SK-N-SH (cell line): ENCODE measurements at regions not wholly inside any gene's neighbourhood (a gene's known extent, or its start where the extent isn't known, plus 50 kb on each side); places are given as distances from the start of the nearest gene placed in this dataset.
A peak's percentile ranks its signal among the peaks of the same experiment; 100 is the strongest.

Experiments used
- CTCF ChIA-PET: fragments of 300-600, 350-600 bp; formaldehyde crosslinking; extraction: SDS; loops from one replicate; lab custom pipeline; 2021; lab: Yijun Ruan, JAX
- POLR2A ChIA-PET: fragments of 350-600 bp; sonication (Branson Sonifier 250); formaldehyde crosslinking; extraction: SDS; loops from one replicate; lab custom pipeline; 2020; ENCODE audit warnings: antibody characterized with exemption, inconsistent platforms; lab: Yijun Ruan, JAX
- DNase-seq: peaks from one replicate; pipeline ENCODE4 v3.0.0; 2012
- H2AFZ ChIP-seq: fragments of 200-600 bp; sonication (generic); 2 replicates; pipeline ENCODE4 v1.8.1; 2016; ENCODE audit warnings: antibody characterized with exemption, mild to moderate bottlenecking, low read depth
- H3F3A ChIP-seq: fragments of 200-600 bp; sonication (generic); replicated peaks from 2 replicates; pipeline ENCODE3; 2016; ENCODE audit warnings: antibody characterized with exemption, mild to moderate bottlenecking; ENCODE audit not compliant: insufficient read depth
- H3K27ac ChIP-seq, 2 experiments: fragments of 200-500 bp in 1 of 2; fragments of 200-600 bp in 1 of 2; sonication (Bioruptor generic) in 1 of 2; sonication (generic), shearing (Covaris generic) in 1 of 2; 2 replicates each; pipeline versions ENCODE4 v1.5.1 to v1.6.1; 2014 to 2016; ENCODE audit warnings: low read depth in 2 of 2, inconsistent platforms in 1 of 2, low read length in 1 of 2, mild to moderate bottlenecking in 1 of 2, mixed read lengths in 1 of 2
- H3K27me3 ChIP-seq: fragments of 200-600 bp; sonication (generic), shearing (Covaris generic); 2 replicates; pipeline ENCODE4 v1.6.1; 2016; ENCODE audit warnings: mixed run types; ENCODE audit not compliant: insufficient read depth
- H3K36me3 ChIP-seq, 2 experiments: fragments of 200-500 bp in 1 of 2; fragments of 200-600 bp in 1 of 2; sonication (Bioruptor generic) in 1 of 2; sonication (generic) in 1 of 2; replicated peaks in 1 of 2; 2 replicates each; pipeline versions ENCODE3 to v1.5.1; 2014 to 2016; ENCODE audit warnings: low read length in 1 of 2, mild to moderate bottlenecking in 1 of 2; ENCODE audit not compliant: insufficient read depth in 2 of 2, control insufficient read depth in 1 of 2
- H3K4me1 ChIP-seq, 2 experiments: fragments of 200-500 bp in 1 of 2; fragments of 200-600 bp in 1 of 2; sonication (Bioruptor generic) in 1 of 2; sonication (generic), shearing (Covaris generic) in 1 of 2; 2 replicates each; pipeline versions ENCODE4 v1.5.1 to v1.6.1; 2014 to 2016; ENCODE audit warnings: low read depth in 1 of 2, low read length in 1 of 2, mixed run types in 1 of 2; ENCODE audit not compliant: insufficient read depth in 2 of 2, control insufficient read depth in 1 of 2
- H3K4me2 ChIP-seq: fragments of 200-600 bp; sonication (generic), shearing (Covaris generic); 2 replicates; pipeline ENCODE4 v1.6.1; 2017; ENCODE audit warnings: mixed run types
- H3K4me3 ChIP-seq, 2 experiments: fragments of 200-500 bp in 1 of 2; fragments of 200-600 bp in 1 of 2; sonication (Bioruptor generic) in 1 of 2; sonication (generic), shearing (Covaris generic) in 1 of 2; 2 replicates each; pipeline versions ENCODE4 v1.5.1 to v1.8.1; 2014 to 2016; ENCODE audit warnings: low read depth in 2 of 2, inconsistent platforms in 1 of 2, low read length in 1 of 2, mild to moderate bottlenecking in 1 of 2, mixed read lengths in 1 of 2, moderate library complexity in 1 of 2
- H3K79me2 ChIP-seq: fragments of 200-600 bp; sonication (generic); 2 replicates; pipeline ENCODE4 v1.8.1; 2017; ENCODE audit warnings: mild to moderate bottlenecking; ENCODE audit not compliant: insufficient read depth
- H3K9ac ChIP-seq: fragments of 200-600 bp; sonication (generic); 2 replicates; pipeline ENCODE4 v1.6.1; 2017; ENCODE audit warnings: mixed run types
- H3K9me2 ChIP-seq: fragments of 200-600 bp; sonication (generic); 2 replicates; pipeline ENCODE4 v1.6.1; 2017; ENCODE audit warnings: mixed run types
- H3K9me3 ChIP-seq: fragments of 200-600 bp; sonication (generic); 2 replicates; pipeline ENCODE4 v1.6.1; 2017; ENCODE audit warnings: mixed run types, mild to moderate bottlenecking, moderate library complexity
- H4K20me1 ChIP-seq: fragments of 200-600 bp; sonication (generic); 2 replicates; pipeline ENCODE4 v1.6.1; 2017; ENCODE audit warnings: mild to moderate bottlenecking, mixed run types; ENCODE audit not compliant: insufficient read depth
- EP300 ChIP-seq, 2 experiments: IDR thresholded peaks; 2 replicates each; pipeline versions ENCODE4 v1.4.0 to v1.6.1; 2012; ENCODE audit warnings: borderline replicate concordance in 1 of 2, low read depth in 1 of 2, low read length in 1 of 2
- FOSL2 ChIP-seq: IDR thresholded peaks from 2 replicates; pipeline ENCODE4 v1.4.0; 2012; ENCODE audit warnings: low read depth, mild to moderate bottlenecking, moderate library complexity, borderline replicate concordance
- FOXJ3 ChIP-seq: sonication (generic); formaldehyde crosslinking; IDR thresholded peaks from 2 replicates; pipeline ENCODE4 v1.5.1; 2020; ENCODE audit warnings: mild to moderate bottlenecking, missing genetic modification reagents
- FOXM1 ChIP-seq: IDR thresholded peaks from 2 replicates; pipeline ENCODE4 v1.4.0; 2012; ENCODE audit warnings: low read depth, mild to moderate bottlenecking
- JUND ChIP-seq: IDR thresholded peaks from 2 replicates; pipeline ENCODE4 v1.4.0; 2012
- MEF2A ChIP-seq: IDR thresholded peaks from 2 replicates; pipeline ENCODE4 v1.4.0; 2012; ENCODE audit warnings: low read depth, borderline replicate concordance
- NFIC ChIP-seq: IDR thresholded peaks from 2 replicates; pipeline ENCODE4 v1.4.0; 2012; ENCODE audit warnings: borderline replicate concordance
- NRF1 ChIP-seq: IDR thresholded peaks from 2 replicates; pipeline ENCODE4 v1.6.1; 2012; ENCODE audit warnings: low read depth, mild to moderate bottlenecking, low read length
- POLR2AphosphoS5 ChIP-seq: IDR thresholded peaks from 2 replicates; pipeline ENCODE4 v1.6.1; 2012; ENCODE audit warnings: low read depth, low read length
- RCOR1 ChIP-seq: fragments of 150-350 bp; IDR thresholded peaks from 2 replicates; pipeline ENCODE4 v1.6.1; 2017; ENCODE audit warnings: antibody characterized with exemption, low read length
- RXRA ChIP-seq: IDR thresholded peaks from 2 replicates; pipeline ENCODE4 v1.4.0; 2012; ENCODE audit warnings: low read depth, mild to moderate bottlenecking, borderline replicate concordance
- TCF12 ChIP-seq: IDR thresholded peaks from 2 replicates; pipeline ENCODE4 v1.4.0; 2012
- TEAD4 ChIP-seq: IDR thresholded peaks from 2 replicates; pipeline ENCODE4 v1.4.0; 2012; ENCODE audit warnings: mild to moderate bottlenecking, borderline replicate concordance; ENCODE audit not compliant: insufficient read depth
- WGBS: methylation state at CpG from one replicate; pipeline ENCODE4 v1.1.6; 2017; ENCODE audit warnings: low lambda C conversion rate; 5-methylcytosine and 5-hydroxymethylcytosine counted together
- TF ChIP-seq, protein P1 (sequence below): IDR thresholded peaks from 2 replicates; pipeline ENCODE4; 2012
- TF ChIP-seq, protein P2 (sequence below): fragments of 200-600 bp; sonication (generic); IDR thresholded peaks from 2 replicates; pipeline ENCODE4 v1.6.1; 2017; ENCODE audit warnings: antibody characterized with exemption, mild to moderate bottlenecking, moderate library complexity
- TF ChIP-seq, protein P3 (sequence below): IDR thresholded peaks from 2 replicates; pipeline ENCODE4 v1.4.0; 2012; ENCODE audit warnings: low read depth, borderline replicate concordance
- TF ChIP-seq, protein P4 (sequence below): IDR thresholded peaks from 2 replicates; pipeline ENCODE4 v1.4.0; 2012; ENCODE audit warnings: low read depth

DNA sequence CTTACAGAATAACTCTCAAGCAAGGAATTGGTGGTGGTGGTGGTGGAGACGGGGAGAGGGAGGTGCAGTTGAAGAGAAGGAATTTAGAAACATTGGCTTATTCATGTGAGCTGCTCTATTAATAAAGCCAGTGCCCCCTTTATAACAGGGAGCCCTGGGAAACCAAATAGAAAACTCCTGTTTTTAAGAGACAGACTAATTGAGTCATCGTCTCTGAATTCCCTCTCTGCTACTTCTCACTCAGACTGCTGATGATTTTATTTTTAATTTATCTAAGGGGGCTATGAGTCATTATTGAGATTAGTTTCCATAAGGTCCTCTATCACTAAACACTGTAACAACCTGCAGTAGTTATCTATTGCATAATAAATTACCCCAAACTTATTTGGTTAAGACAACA is 145.9 kb upstream of the GALNT15 start:
- H3K4me2 ChIP-seq = peak overlapping the region; percentile 60
- TF ChIP-seq FOSL2 = peak; percentile 53
- peak; percentile 59 for TF ChIP-seq JUND
- peak; percentile 41; the same call in 1 of the 2 replicates for TF ChIP-seq MEF2A
- peak in 1 of 2 experiments; percentile 69; a peak in 2 of 4 replicates for TF ChIP-seq EP300 (IDR thresholded peaks at IDR 0.05; ENCODE audit: borderline replicate concordance in 1 of 2, low read depth in 1 of 2, low read length in 1 of 2)
- peak; percentile 68 for TF ChIP-seq TCF12
- TF ChIP-seq RXRA = no peak
- no peak for TF ChIP-seq NRF1
- TF ChIP-seq TEAD4 = peak; percentile 10; the same call in 1 of the 2 replicates
- TF ChIP-seq, protein P1, sequence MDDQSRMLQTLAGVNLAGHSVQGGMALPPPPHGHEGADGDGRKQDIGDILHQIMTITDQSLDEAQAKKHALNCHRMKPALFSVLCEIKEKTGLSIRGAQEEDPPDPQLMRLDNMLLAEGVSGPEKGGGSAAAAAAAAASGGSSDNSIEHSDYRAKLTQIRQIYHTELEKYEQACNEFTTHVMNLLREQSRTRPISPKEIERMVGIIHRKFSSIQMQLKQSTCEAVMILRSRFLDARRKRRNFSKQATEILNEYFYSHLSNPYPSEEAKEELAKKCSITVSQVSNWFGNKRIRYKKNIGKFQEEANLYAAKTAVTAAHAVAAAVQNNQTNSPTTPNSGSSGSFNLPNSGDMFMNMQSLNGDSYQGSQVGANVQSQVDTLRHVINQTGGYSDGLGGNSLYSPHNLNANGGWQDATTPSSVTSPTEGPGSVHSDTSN = peak; percentile 39; the same call in 1 of the 2 replicates
- TF ChIP-seq, protein P2, sequence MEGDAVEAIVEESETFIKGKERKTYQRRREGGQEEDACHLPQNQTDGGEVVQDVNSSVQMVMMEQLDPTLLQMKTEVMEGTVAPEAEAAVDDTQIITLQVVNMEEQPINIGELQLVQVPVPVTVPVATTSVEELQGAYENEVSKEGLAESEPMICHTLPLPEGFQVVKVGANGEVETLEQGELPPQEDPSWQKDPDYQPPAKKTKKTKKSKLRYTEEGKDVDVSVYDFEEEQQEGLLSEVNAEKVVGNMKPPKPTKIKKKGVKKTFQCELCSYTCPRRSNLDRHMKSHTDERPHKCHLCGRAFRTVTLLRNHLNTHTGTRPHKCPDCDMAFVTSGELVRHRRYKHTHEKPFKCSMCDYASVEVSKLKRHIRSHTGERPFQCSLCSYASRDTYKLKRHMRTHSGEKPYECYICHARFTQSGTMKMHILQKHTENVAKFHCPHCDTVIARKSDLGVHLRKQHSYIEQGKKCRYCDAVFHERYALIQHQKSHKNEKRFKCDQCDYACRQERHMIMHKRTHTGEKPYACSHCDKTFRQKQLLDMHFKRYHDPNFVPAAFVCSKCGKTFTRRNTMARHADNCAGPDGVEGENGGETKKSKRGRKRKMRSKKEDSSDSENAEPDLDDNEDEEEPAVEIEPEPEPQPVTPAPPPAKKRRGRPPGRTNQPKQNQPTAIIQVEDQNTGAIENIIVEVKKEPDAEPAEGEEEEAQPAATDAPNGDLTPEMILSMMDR = no peak
- CTCF ChIA-PET = interaction anchor here (1.8 kb wide), 1 partner anchor 150 kb away, joined by 4 read pairs; no protein-coding TSS in a partner anchor

DNA sequence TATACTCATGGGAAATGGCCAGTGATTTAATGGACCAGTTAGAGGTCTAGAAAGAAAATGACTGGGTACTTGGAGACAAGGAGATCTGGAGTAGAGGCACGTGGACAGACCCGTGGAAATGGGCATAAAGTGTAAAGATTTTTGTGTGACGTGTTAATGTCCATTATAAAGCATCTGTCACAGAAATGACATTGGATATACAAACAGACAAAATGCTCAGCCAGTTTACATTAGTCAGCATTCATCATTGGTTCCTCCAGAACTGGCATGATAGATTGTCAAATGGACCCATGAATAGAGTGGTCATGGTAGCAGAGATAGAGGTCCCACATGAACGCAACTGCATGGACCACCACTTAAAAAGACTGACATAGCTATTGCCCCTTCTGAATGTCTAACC is 144.1 kb upstream of the GALNT15 start:
- no peak for DNase-seq
- POLR2A ChIA-PET = no interaction called here
- H3K4me3 ChIP-seq = no peak overlapping the region
- TF ChIP-seq FOXM1 (no peak), TEAD4 (no peak), RCOR1 (no peak), POLR2AphosphoS5 (no peak), NRF1 (no peak), NFIC (no peak), TCF12 (no peak), FOSL2 (no peak), RXRA (no peak), FOXJ3 (no peak)
- TF ChIP-seq, protein P3, sequence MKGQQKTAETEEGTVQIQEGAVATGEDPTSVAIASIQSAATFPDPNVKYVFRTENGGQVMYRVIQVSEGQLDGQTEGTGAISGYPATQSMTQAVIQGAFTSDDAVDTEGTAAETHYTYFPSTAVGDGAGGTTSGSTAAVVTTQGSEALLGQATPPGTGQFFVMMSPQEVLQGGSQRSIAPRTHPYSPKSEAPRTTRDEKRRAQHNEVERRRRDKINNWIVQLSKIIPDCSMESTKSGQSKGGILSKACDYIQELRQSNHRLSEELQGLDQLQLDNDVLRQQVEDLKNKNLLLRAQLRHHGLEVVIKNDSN = no peak
- TF ChIP-seq, protein P4, sequence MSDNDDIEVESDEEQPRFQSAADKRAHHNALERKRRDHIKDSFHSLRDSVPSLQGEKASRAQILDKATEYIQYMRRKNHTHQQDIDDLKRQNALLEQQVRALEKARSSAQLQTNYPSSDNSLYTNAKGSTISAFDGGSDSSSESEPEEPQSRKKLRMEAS = no peak
- TF ChIP-seq, protein P2 = no peak

More for the DNA sequence above, 145.9 kb upstream of the GALNT15 start:
- H3K9me3 ChIP-seq = no peaks in the 10 kb centered on the region
- H3K27ac ChIP-seq = peak overlapping the region in 1 of 2 experiments; percentile 93; a peak in 3 of 4 replicates
- DNase-seq = no peak
- peak overlapping the region; percentile 50; the same call in 1 of the 2 replicates for H3K9ac ChIP-seq
- no peak overlapping the region for H3K4me3 ChIP-seq
- no peaks in the 10 kb centered on the region for H3K79me2 ChIP-seq
- POLR2A ChIA-PET = no interaction called here
- H3K36me3 ChIP-seq = no peaks in the 10 kb centered on the region
- no peaks in the 10 kb centered on the region for H4K20me1 ChIP-seq
- peaks cover 20% of the 10 kb centered on the region for H3F3A ChIP-seq
- H3K4me1 ChIP-seq = peaks cover 0 to 7% of the 10 kb centered on the region in 2 experiments; a peak in 2 of 4 replicates
- H3K27me3 ChIP-seq = no peaks in the 10 kb centered on the region
- no peaks in the 10 kb centered on the region for H3K9me2 ChIP-seq
- no peak overlapping the region for H2AFZ ChIP-seq
- WGBS = 15% methylated on average over 2 of the region's 2 CpGs

More for the DNA sequence above, 144.1 kb upstream of the GALNT15 start:
- no peak overlapping the region for H3K27ac ChIP-seq
- H3K9me3 ChIP-seq = no peaks in the 10 kb centered on the region
- no peaks in the 10 kb centered on the region for H3K36me3 ChIP-seq
- peaks cover 30% of the 10 kb centered on the region for H3F3A ChIP-seq
- no peak overlapping the region for H2AFZ ChIP-seq
- no peak overlapping the region for H3K4me2 ChIP-seq
- CTCF ChIA-PET = no interaction called here
- peaks cover 0 to 16% of the 10 kb centered on the region in 2 experiments; a peak in 2 of 4 replicates for H3K4me1 ChIP-seq
- no peaks in the 10 kb centered on the region for H3K9me2 ChIP-seq
- no peaks in the 10 kb centered on the region for H3K27me3 ChIP-seq
- no peaks in the 10 kb centered on the region for H3K79me2 ChIP-seq
- H3K9ac ChIP-seq = no peak overlapping the region
- H4K20me1 ChIP-seq = no peaks in the 10 kb centered on the region
- 88% methylated on average over 4 of the region's 4 CpGs for WGBS
